HCT116 (cell line): ENCODE measurements at regions not wholly inside any gene's neighbourhood (a gene's known extent, or its start where the extent isn't known, plus 50 kb on each side); places are given as distances from the start of the nearest gene placed in this dataset.

Experiments
- ATAC-seq: fragments of 200-7000 bp; cut with Tn5 transposase; 2 replicates; pipeline ENCODE4 v1.9.1; 2020; ENCODE audit warnings: mild to moderate bottlenecking, moderate library complexity
- BruUV-seq: library from RNA; stranded (reverse); fragments of 400-500 nt; replicated peaks from 2 replicates; lab custom pipeline; 2021; lab: Mats Ljungman, UMichigan
- CTCF ChIA-PET: fragments of 300-600 bp; sonication (Branson Sonifier 250); formaldehyde crosslinking; loops from one replicate; lab custom pipeline; 2021; ENCODE audit warnings: antibody characterized with exemption; lab: Charles Lee
- POLR2A ChIA-PET: fragments of 300-600, 350-600 bp; sonication (Branson Sonifier 250); formaldehyde crosslinking; loops from one replicate; lab custom pipeline; 2021; ENCODE audit warnings: antibody characterized with exemption; lab: Charles Lee
- RAD21 ChIA-PET, 2 experiments: fragments of 300-600 bp; sonication (Branson Sonifier 250); formaldehyde crosslinking; loops; one replicate each; lab custom pipeline; 2023; ENCODE audit warnings: low total read pairs in 2 of 2; ENCODE audit not compliant: uncharacterized antibody in 2 of 2, unreplicated experiment in 2 of 2, low non-redundant PET in 1 of 2; lab: Charles Lee
- DNase-seq: peaks from one replicate; pipeline ENCODE4 v3.0.0-alpha.2; 2010; ENCODE audit warnings: low read depth, low spot score
- H2AFZ ChIP-seq: fragments of 200-600 bp; shearing (Covaris generic), sonication (generic); 2 replicates; pipeline ENCODE4 v1.6.1; 2017; ENCODE audit warnings: low read depth, mixed run types, mixed read lengths, antibody characterized with exemption, low read length; ENCODE audit not compliant: poor library complexity, severe bottlenecking
- H3K27ac ChIP-seq: 2 replicates; pipeline ENCODE4 v1.5.1; 2012; ENCODE audit warnings: low read depth, low read length
- H3K27me3 ChIP-seq: fragments of 200-600 bp; sonication (generic); 2 replicates; pipeline ENCODE4 v1.6.1; 2016; ENCODE audit warnings: mixed run types, low read length, mixed read lengths; ENCODE audit not compliant: insufficient read depth
- H3K36me3 ChIP-seq, 2 experiments: fragments of 200-500 bp in 1 of 2; fragments of 200-600 bp in 1 of 2; sonication (Bioruptor generic) in 1 of 2; sonication (generic) in 1 of 2; 2 replicates each; pipeline versions ENCODE4 v1.5.1 to v1.6.1; 2014 to 2016; ENCODE audit warnings: low read length in 2 of 2, inconsistent platforms in 1 of 2, mixed read lengths in 1 of 2, mixed run types in 1 of 2; ENCODE audit not compliant: insufficient read depth in 2 of 2, control insufficient read depth in 1 of 2
- H3K4me1 ChIP-seq, 2 experiments: fragments of 200-600 bp in 1 of 2; sonication (generic) in 1 of 2; 2 replicates each; pipeline versions ENCODE4 v1.5.1 to v1.6.1; 2012 to 2017; ENCODE audit warnings: low read length in 2 of 2, inconsistent platforms in 1 of 2, mild to moderate bottlenecking in 1 of 2, mixed read lengths in 1 of 2, mixed run types in 1 of 2, moderate library complexity in 1 of 2; ENCODE audit not compliant: insufficient read depth in 2 of 2, control insufficient read depth in 1 of 2
- H3K4me2 ChIP-seq: fragments of 200-600 bp; sonication (generic); 2 replicates; pipeline ENCODE4 v1.6.1; 2017; ENCODE audit warnings: mixed run types, low read length, mixed read lengths
- H3K4me3 ChIP-seq, 2 experiments: fragments of 200-600 bp in 1 of 2; sonication (generic) in 1 of 2; replicated peaks in 1 of 2; 2 replicates each; pipeline ENCODE4 v1.5.1; 2011 to 2016; ENCODE audit warnings: low read length in 2 of 2, control low read depth in 1 of 2, low read depth in 1 of 2, mild to moderate bottlenecking in 1 of 2, mixed read lengths in 1 of 2, mixed run types in 1 of 2
- H3K79me2 ChIP-seq: fragments of 200-600 bp; sonication (generic); 2 replicates; pipeline ENCODE4 v1.6.1; 2017; ENCODE audit warnings: mild to moderate bottlenecking, mixed run types, low read length, moderate library complexity, mixed read lengths; ENCODE audit not compliant: insufficient read depth
- H3K9ac ChIP-seq: fragments of 200-600 bp; sonication (generic); 2 replicates; pipeline ENCODE4 v1.6.1; 2016; ENCODE audit warnings: low read length, mixed read lengths
- H3K9me2 ChIP-seq: fragments of 200-600 bp; sonication (generic), shearing (Covaris generic); 2 replicates; pipeline ENCODE4 v1.6.1; 2017; ENCODE audit warnings: mixed run types, mild to moderate bottlenecking, moderate library complexity; ENCODE audit not compliant: insufficient read depth
- H3K9me3 ChIP-seq, 2 experiments: fragments of 200-500 bp in 1 of 2; fragments of 200-600 bp in 1 of 2; sonication (Bioruptor generic) in 1 of 2; sonication (generic) in 1 of 2; 2 replicates each; pipeline ENCODE4 v1.6.1; 2014 to 2017; ENCODE audit warnings: low read length in 2 of 2, mixed read lengths in 2 of 2, inconsistent platforms in 1 of 2, low read depth in 1 of 2, mild to moderate bottlenecking in 1 of 2, mixed run types in 1 of 2, moderate library complexity in 1 of 2; ENCODE audit not compliant: control insufficient read depth in 1 of 2, insufficient read depth in 1 of 2
- H4K20me1 ChIP-seq: fragments of 200-600 bp; sonication (generic), shearing (Covaris generic); 2 replicates; pipeline ENCODE4 v1.6.1; 2017; ENCODE audit warnings: mixed run types, mild to moderate bottlenecking, moderate library complexity; ENCODE audit not compliant: insufficient read depth
- CBX3 ChIP-seq: IDR thresholded peaks from 2 replicates; pipeline ENCODE4 v1.6.1; 2012; ENCODE audit warnings: low read depth
- CEBPB ChIP-seq: IDR thresholded peaks from 2 replicates; pipeline ENCODE4 v1.6.1; 2012; ENCODE audit warnings: low read depth
- EGR1 ChIP-seq: IDR thresholded peaks from 2 replicates; pipeline ENCODE4 v1.6.1; 2012; ENCODE audit warnings: low read depth
- ELF1 ChIP-seq: IDR thresholded peaks from 2 replicates; pipeline ENCODE4 v1.6.1; 2012; ENCODE audit warnings: low read depth, borderline replicate concordance
- EZH2phosphoT487 ChIP-seq: fragments of 200-600 bp; IDR thresholded peaks from 2 replicates; pipeline ENCODE4 v1.6.1; 2018; ENCODE audit warnings: antibody characterized with exemption, borderline replicate concordance
- FOSL1 ChIP-seq: IDR thresholded peaks from 2 replicates; pipeline ENCODE4 v1.6.1; 2012; ENCODE audit warnings: low read depth
- JUND ChIP-seq: IDR thresholded peaks from 2 replicates; pipeline ENCODE4 v1.6.1; 2012
- POLR2A ChIP-seq: IDR thresholded peaks from 2 replicates; pipeline ENCODE4 v1.7.0; 2011; ENCODE audit warnings: borderline replicate concordance; ENCODE audit not compliant: insufficient read depth, insufficient read length; ENCODE audit errors: extremely low read depth
- POLR2AphosphoS5 ChIP-seq: IDR thresholded peaks from 2 replicates; pipeline ENCODE4 v1.6.1; 2011; ENCODE audit warnings: mild to moderate bottlenecking, low read depth, low read length, moderate library complexity
- RAD21 ChIP-seq: IDR thresholded peaks from 2 replicates; pipeline ENCODE4 v1.6.1; 2012; ENCODE audit warnings: low read depth, mild to moderate bottlenecking
- SP1 ChIP-seq: IDR thresholded peaks from 2 replicates; pipeline ENCODE4 v1.6.1; 2012; ENCODE audit warnings: low read depth
- SRF ChIP-seq: IDR thresholded peaks from 2 replicates; pipeline ENCODE4 v1.6.1; 2012; ENCODE audit warnings: low read depth
- TCF7L2 ChIP-seq: IDR thresholded peaks from 2 replicates; pipeline ENCODE4 v1.7.0; 2011; ENCODE audit warnings: borderline replicate concordance, inconsistent platforms; ENCODE audit not compliant: insufficient read depth, insufficient read length; ENCODE audit errors: extremely low read depth
- YY1 ChIP-seq: IDR thresholded peaks from 2 replicates; pipeline ENCODE4 v1.6.1; 2011; ENCODE audit warnings: low read length, low read depth, moderate library complexity, mild to moderate bottlenecking; ENCODE audit not compliant: insufficient replicate concordance; ENCODE audit errors: extremely low read depth
- intact Hi-C: fragments of 100-400 bp; cut with micrococcal nuclease; formaldehyde crosslinking; loops from 2 replicates; pipeline ENCODE4 v1.10.0; 2022
- TF ChIP-seq, protein P1 (sequence below): IDR thresholded peaks from 2 replicates; pipeline ENCODE4 v1.6.1; 2012
- TF ChIP-seq, protein P2 (sequence below), 3 experiments: fragments of 200-600 bp in 1 of 3; sonication (generic) in 1 of 3; IDR thresholded peaks in 2 of 3; conservative IDR thresholded peaks in 1 of 3; 2 replicates each; pipeline ENCODE4 v1.5.1; 2012 to 2017; ENCODE audit warnings: low read depth in 2 of 3, low read length in 2 of 3, antibody characterized with exemption in 1 of 3, borderline replicate concordance in 1 of 3, control low read depth in 1 of 3, mild to moderate bottlenecking in 1 of 3, mixed read lengths in 1 of 3, mixed run types in 1 of 3, moderate library complexity in 1 of 3; ENCODE audit not compliant: insufficient read depth in 1 of 3
- TF ChIP-seq, protein P3 (sequence below): IDR thresholded peaks from 2 replicates; pipeline ENCODE4 v1.6.1; 2012

DNA sequence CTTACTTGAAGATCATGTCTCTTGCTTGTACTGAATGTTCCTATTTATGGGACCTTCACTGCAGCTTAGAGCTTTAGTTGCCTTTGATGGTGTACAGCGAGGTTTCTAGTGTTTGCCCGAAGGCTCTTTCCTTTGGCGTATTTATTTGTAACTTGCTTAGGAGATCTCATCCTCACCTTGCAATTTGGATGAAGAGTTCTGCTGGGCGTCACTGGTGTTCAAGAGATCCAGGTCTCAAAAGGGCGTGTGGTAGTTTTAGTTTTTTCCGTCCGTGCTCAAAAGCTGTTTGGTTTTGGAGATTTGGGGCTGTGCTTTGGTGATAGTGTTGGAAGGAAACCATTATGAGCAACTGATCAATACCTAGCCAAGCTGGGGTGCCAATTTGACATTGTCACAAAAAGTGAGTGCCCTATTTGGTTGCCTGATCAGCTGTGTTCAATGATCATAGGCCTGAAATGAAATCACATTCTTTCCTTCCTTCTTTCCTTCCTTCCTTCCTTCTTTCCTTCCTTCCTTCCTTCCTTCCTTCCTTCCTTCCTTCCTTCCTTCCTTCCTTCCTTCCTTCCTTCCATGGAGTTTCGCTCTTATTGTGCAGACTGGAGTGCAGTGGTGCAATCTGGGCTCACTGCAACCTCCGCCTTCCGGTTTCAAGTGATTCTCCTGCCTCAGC lies 69.7 kb upstream of the GRAMD1B start:
- ChIA-PET POLR2A (no interaction called here), CTCF (no interaction called here), RAD21 (no interaction called here)
- DNase-seq (no peak), ATAC-seq (no peak)
- no TSS peak for BruUV-seq
- H2AFZ ChIP-seq, result no peak overlapping the region
- H4K20me1 ChIP-seq, result no peaks in the 10 kb centered on the region
- no peaks in the 10 kb centered on the region for H3K79me2 ChIP-seq
- no peak overlapping the region for H3K27ac ChIP-seq
- no peak overlapping the region for H3K9ac ChIP-seq
- intact Hi-C loops, result no loop called here
- TF ChIP-seq FOSL1 (no peak), ELF1 (no peak), JUND (no peak), SP1 (no peak)
- TF ChIP-seq, protein P1, sequence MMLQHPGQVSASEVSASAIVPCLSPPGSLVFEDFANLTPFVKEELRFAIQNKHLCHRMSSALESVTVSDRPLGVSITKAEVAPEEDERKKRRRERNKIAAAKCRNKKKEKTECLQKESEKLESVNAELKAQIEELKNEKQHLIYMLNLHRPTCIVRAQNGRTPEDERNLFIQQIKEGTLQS, result no peak
- no peaks in the 10 kb centered on the region for H3K36me3 ChIP-seq
- H3K4me2 ChIP-seq, result no peak overlapping the region
- peaks cover 60% of the 10 kb centered on the region for H3K27me3 ChIP-seq
- no peaks in the 10 kb centered on the region for H3K9me2 ChIP-seq
- no peak overlapping the region for H3K4me3 ChIP-seq
- no peaks in the 10 kb centered on the region for H3K9me3 ChIP-seq
- H3K4me1 ChIP-seq, result no peaks in the 10 kb centered on the region

DNA sequence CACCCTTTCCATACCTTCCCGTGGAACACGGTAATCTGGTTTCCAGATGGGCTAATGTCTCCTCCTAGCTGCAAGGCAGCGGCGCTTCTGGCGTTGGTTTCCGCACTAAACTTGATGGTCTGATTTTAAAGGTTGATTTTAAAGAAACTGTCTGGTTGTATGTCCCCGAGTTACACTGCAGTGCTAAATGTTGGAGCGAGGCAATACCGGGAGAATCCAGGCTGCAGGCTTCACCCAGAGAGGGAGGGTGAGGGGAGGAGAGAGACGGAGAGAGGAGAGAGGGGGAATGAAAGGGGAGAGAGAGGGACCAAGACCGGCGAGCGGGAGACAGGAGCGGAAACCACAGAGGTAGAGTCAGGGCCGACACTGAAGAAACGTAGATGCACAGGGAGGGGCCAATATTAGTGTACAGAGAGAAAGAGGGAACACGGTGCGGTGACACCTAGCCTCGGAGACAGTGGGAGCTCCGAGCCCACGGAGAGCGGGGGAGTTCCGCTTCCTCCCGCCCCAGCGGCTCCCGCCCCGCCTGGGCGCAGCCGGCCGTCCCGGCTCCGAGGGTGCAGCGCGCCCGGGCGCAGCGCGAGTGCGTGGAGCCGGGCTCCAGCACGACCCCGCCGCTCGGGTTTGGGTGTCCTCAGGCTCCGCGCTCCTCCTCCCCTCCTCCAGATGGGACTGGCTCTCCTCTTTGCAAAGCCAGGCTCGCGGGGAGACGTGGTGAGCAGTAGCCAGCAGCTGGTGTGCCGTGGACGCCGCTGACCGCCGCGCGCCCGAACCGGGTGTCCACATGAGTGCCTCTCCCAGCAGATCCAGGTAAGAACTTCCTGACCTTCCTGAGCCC lies 71.9 kb upstream of the GRAMD1B start:
- no peak overlapping the region for H3K4me2 ChIP-seq
- no peaks in the 10 kb centered on the region for H3K36me3 ChIP-seq
- ChIA-PET POLR2A (no interaction called here), RAD21 (no interaction called here), CTCF (no interaction called here)
- H2AFZ ChIP-seq, result no peak overlapping the region
- DNase-seq (no peak), ATAC-seq (no peak)
- TF ChIP-seq CEBPB (no peak), EGR1 (no peak), POLR2A (no peak), POLR2AphosphoS5 (no peak), CBX3 (no peak), FOSL1 (no peak), YY1 (no peak), RAD21 (no peak), SRF (no peak), TCF7L2 (no peak), EZH2phosphoT487 (no peak), ELF1 (no peak)
- TF ChIP-seq, protein P2, sequence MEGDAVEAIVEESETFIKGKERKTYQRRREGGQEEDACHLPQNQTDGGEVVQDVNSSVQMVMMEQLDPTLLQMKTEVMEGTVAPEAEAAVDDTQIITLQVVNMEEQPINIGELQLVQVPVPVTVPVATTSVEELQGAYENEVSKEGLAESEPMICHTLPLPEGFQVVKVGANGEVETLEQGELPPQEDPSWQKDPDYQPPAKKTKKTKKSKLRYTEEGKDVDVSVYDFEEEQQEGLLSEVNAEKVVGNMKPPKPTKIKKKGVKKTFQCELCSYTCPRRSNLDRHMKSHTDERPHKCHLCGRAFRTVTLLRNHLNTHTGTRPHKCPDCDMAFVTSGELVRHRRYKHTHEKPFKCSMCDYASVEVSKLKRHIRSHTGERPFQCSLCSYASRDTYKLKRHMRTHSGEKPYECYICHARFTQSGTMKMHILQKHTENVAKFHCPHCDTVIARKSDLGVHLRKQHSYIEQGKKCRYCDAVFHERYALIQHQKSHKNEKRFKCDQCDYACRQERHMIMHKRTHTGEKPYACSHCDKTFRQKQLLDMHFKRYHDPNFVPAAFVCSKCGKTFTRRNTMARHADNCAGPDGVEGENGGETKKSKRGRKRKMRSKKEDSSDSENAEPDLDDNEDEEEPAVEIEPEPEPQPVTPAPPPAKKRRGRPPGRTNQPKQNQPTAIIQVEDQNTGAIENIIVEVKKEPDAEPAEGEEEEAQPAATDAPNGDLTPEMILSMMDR (IDR thresholded peaks at IDR 0.05 in 2 of 3, conservative IDR thresholded peaks at IDR 0.05 in 1 of 3; ENCODE audit: borderline replicate concordance in 1 of 3, insufficient read depth in 1 of 3, low read depth in 2 of 3, low read length in 2 of 3), result no peak
- TF ChIP-seq, protein P3, sequence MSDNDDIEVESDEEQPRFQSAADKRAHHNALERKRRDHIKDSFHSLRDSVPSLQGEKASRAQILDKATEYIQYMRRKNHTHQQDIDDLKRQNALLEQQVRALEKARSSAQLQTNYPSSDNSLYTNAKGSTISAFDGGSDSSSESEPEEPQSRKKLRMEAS, result no peak
- no peak overlapping the region for H3K4me3 ChIP-seq
- no TSS peak for BruUV-seq
- no peaks in the 10 kb centered on the region for H3K79me2 ChIP-seq
- H3K27ac ChIP-seq, result no peak overlapping the region
- H3K9me3 ChIP-seq, result no peaks in the 10 kb centered on the region
- peaks cover 42% of the 10 kb centered on the region for H3K27me3 ChIP-seq
- intact Hi-C loops, result no loop called here
- H3K9ac ChIP-seq, result no peak overlapping the region
- H3K9me2 ChIP-seq, result no peaks in the 10 kb centered on the region
- no peaks in the 10 kb centered on the region for H3K4me1 ChIP-seq
- H4K20me1 ChIP-seq, result no peaks in the 10 kb centered on the region
